SH-SY5Y (cell line): ENCODE measurements at regions not wholly inside any gene's neighbourhood (a gene's known extent, or its start where the extent isn't known, plus 50 kb on each side); places are given as distances from the start of the nearest gene placed in this dataset.

ENCODE experiments used
- GATA2 ChIP-seq: IDR thresholded peaks from 2 replicates; pipeline ENCODE4 v1.6.1; 2011; ENCODE audit warnings: mild to moderate bottlenecking, low read depth, low read length
- GATA3 ChIP-seq: IDR thresholded peaks from 2 replicates; pipeline ENCODE4 v1.6.1; 2011; ENCODE audit warnings: low read depth, mild to moderate bottlenecking, low read length, moderate library complexity

DNA sequence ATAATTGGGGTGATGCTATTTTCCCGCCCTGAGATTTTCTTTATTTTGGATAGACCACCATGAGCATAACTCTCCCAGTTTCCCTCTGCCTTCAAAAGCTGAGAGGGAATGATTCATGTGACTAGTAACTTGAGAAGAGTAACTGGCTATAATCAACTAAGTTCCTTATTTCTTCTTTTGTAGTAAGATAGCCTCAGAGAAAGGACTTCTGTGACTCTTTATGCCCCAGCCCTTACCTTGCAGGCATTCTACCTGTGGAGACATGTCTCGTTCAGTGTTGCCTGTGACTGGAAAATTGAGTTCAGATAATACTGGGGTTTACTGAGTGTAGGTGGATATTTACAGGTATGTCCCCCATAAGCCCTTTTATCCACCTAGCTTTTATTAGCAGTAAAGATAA is 715.4 kb upstream of the HS3ST1 start:
- TF ChIP-seq GATA2 (no peak), GATA3 (no peak)
